ENCODE measurements at regions not wholly inside any gene's neighbourhood (a gene's known extent, or its start where the extent isn't known, plus 50 kb on each side); places are given as distances from the start of the nearest gene placed in this dataset.

- FAIRE-seq (no peak), DNase-seq (ENCODE audit: insufficient read length, low spot score) (no peak)
- TF ChIP-seq CTCF (IDR thresholded peaks at IDR 0.05; ENCODE audit: insufficient read depth, missing control alignments) = no peak
Measured at GRCh38 chr4:183783991-183784553, 121.0 kb upstream of the STOX2 start.

- DNase-seq (ENCODE audit: insufficient read length, low spot score) (no peak), FAIRE-seq (no peak)
- TF ChIP-seq CTCF (IDR thresholded peaks at IDR 0.05; ENCODE audit: insufficient read depth, missing control alignments) = no peak
Measured at GRCh38 chr4:183788308-183788905, 116.7 kb upstream of the STOX2 start.

- no peak for FAIRE-seq
- DNase-seq (ENCODE audit: insufficient read length, low spot score) = no peak
- TF ChIP-seq CTCF (IDR thresholded peaks at IDR 0.05; ENCODE audit: insufficient read depth, missing control alignments) = no peak
Measured at GRCh38 chr4:183789657-183790056, 115.5 kb upstream of the STOX2 start.

GRCh38 chr4:183790661-183791060 lies 114.4 kb upstream of the STOX2 start:
- no peak for FAIRE-seq
- no peak for TF ChIP-seq CTCF (IDR thresholded peaks at IDR 0.05; ENCODE audit: insufficient read depth, missing control alignments)
- no peak for DNase-seq (ENCODE audit: insufficient read length, low spot score)

GRCh38 chr4:183797011-183797444 lies 108.1 kb upstream of the STOX2 start:
- FAIRE-seq = no peak

GRCh38 chr4:183797445-183798300 lies 107.4 kb upstream of the STOX2 start:
- no peak for TF ChIP-seq CTCF (IDR thresholded peaks at IDR 0.05; ENCODE audit: insufficient read depth, missing control alignments)
- DNase-seq (ENCODE audit: insufficient read length, low spot score) (no peak), FAIRE-seq (no peak)

More at GRCh38 chr4:183797011-183797444, 108.1 kb upstream of the STOX2 start:
- no peak for DNase-seq (ENCODE audit: insufficient read length, low spot score)
- no peak for TF ChIP-seq CTCF (IDR thresholded peaks at IDR 0.05; ENCODE audit: insufficient read depth, missing control alignments)
